HG02840 (cell line): ENCODE measurements at regions not wholly inside any gene's neighbourhood (a gene's known extent, or its start where the extent isn't known, plus 50 kb on each side); places are given as distances from the start of the nearest gene placed in this dataset.
"Not testable (repeated sequence)": the region's sequence is repeated elsewhere in the genome, so short reads cannot be mapped to it uniquely, and the experiment has no call there.

ENCODE experiments used
- ATAC-seq: cut with Tn5 transposase; IDR thresholded peaks from one replicate; pipeline ENCODE4 v1.9.1; 2021; ENCODE audit warnings: mild to moderate bottlenecking, moderate library complexity, moderate number of reproducible peaks; ENCODE audit not compliant: unreplicated experiment, low FRiP score

- ATAC-seq, result no peak
Measured at GRCh38 chr3:6287088-6287875, 573.6 kb upstream of the GRM7 start.

- no peak for ATAC-seq
Measured at GRCh38 chr3:6301626-6302025, 559.3 kb upstream of the GRM7 start.

GRCh38 chr3:6315906-6316305 is 545.0 kb upstream of the GRM7 start:
- no peak for ATAC-seq

- ATAC-seq, result no peak
Measured at GRCh38 chr3:6321999-6322398, 538.9 kb upstream of the GRM7 start.

GRCh38 chr3:6326771-6327170 is 534.1 kb upstream of the GRM7 start:
- no peak for ATAC-seq

- not testable (repeated sequence) for ATAC-seq
Measured at GRCh38 chr3:6340980-6341325, 520.0 kb upstream of the GRM7 start.

- no peak for ATAC-seq
Measured at GRCh38 chr3:6351752-6352151, 509.2 kb upstream of the GRM7 start.

GRCh38 chr3:6354653-6355052 is 506.3 kb upstream of the GRM7 start:
- no peak for ATAC-seq

GRCh38 chr3:6362406-6362805 is 498.5 kb upstream of the GRM7 start:
- ATAC-seq, result no peak

GRCh38 chr3:6367171-6367570 is 493.7 kb upstream of the GRM7 start:
- ATAC-seq, result no peak

- no peak for ATAC-seq
Measured at GRCh38 chr3:6392123-6392522, 468.8 kb upstream of the GRM7 start.

- no peak for ATAC-seq
Measured at GRCh38 chr3:6394944-6395343, 466.0 kb upstream of the GRM7 start.

- no peak for ATAC-seq
Measured at GRCh38 chr3:6396631-6397030, 464.3 kb upstream of the GRM7 start.

- not testable (repeated sequence) for ATAC-seq
Measured at GRCh38 chr3:6402666-6403065, 458.2 kb upstream of the GRM7 start.

- ATAC-seq, result not testable (repeated sequence)
Measured at GRCh38 chr3:6406923-6407322, 454.0 kb upstream of the GRM7 start.

GRCh38 chr3:6416049-6416661 is 444.8 kb upstream of the GRM7 start:
- ATAC-seq, result no peak

GRCh38 chr3:6417174-6417573 is 443.7 kb upstream of the GRM7 start:
- no peak for ATAC-seq

GRCh38 chr3:6418485-6418884 is 442.4 kb upstream of the GRM7 start:
- ATAC-seq, result no peak

GRCh38 chr3:6421666-6422445 is 439.1 kb upstream of the GRM7 start:
- no peak for ATAC-seq

GRCh38 chr3:6425289-6425820 is 435.6 kb upstream of the GRM7 start:
- no peak for ATAC-seq

- ATAC-seq, result not testable (repeated sequence)
Measured at GRCh38 chr3:6428276-6428675, 432.6 kb upstream of the GRM7 start.
